OCI-M2 (cell line): ENCODE measurements at regions not wholly inside any gene's neighbourhood (a gene's known extent, or its start where the extent isn't known, plus 50 kb on each side); places are given as distances from the start of the nearest gene placed in this dataset.
"Not testable (repeated sequence)": the region's sequence is repeated elsewhere in the genome, so short reads cannot be mapped to it uniquely, and the experiment has no call there.

Experiments
- DNase-seq: peaks from one replicate; lab custom pipeline; 2025; ENCODE audit not compliant: unreplicated experiment; lab: John Stamatoyannopoulos, UW

DNA sequence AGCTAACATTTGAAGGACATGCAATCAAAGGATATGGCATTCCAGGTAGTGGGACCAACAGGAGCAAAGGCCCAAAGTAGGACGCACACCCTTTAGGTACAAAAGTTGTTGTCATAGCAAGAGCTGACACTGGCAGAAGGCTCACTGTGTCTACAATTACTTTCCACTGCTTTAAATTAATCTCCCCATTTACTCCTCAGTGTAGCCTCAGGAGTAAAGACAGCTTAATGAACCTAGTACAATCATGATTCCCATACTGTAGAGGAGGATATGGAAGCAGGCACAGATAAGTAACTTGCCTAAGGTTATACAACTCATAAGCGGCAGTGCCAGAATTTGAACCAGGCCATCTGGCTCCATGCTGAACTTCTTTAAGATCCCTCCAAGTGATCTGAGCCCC lies 212.9 kb upstream of the SFSWAP start:
- DNase-seq, result no peak

DNA sequence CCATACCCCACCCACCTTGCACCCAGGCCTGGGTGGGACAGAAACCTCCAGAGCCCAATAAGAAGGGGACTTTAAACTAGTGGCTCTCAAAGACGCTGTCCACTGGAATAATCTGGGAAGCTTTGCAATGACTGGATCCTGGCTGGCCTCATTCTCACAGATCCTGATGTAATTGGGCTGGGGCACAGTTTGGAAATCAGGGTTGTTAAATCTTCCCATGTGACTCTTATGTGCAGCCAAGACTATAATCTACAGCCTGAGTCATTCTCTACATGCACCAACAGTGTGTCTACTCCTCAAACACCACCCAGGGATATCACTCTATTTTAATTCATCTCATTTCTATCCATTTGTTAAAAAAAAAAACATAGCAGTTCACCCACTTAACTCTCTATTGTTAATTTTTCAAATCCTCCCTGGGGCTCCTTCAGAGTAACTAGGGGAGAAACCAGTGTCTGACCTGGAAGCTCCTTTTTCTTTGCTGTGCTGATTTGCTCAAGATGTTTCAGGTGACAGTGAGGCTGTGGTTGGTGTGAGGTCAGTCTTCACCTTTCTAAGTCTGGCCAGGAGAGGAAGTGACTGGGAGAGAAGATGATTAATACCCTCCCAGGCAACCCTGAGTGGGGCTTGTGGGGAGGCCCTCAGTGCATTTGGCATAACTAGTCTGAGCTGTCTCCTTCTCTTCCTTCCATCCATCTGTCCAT lies 211.6 kb upstream of the SFSWAP start:
- no peak for DNase-seq

DNA sequence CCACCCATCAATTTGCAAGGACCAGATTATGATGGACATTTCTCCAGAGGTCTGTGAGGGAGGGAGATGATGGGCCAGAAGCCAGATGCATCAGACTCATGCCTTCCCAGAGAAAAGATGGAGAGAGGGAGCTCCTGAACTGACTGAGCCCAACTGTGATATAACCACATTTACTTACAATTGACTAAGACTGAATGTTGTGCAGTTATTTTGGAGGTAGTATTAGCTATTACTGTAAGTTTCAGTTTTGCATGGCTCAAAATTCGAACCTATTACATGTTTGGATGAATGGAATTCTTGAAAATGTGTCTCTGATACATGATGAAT lies 211.1 kb upstream of the SFSWAP start:
- DNase-seq, result no peak

- no peak for DNase-seq
Observed at GRCh38 chr12:131500564-131500963, 210.3 kb upstream of the SFSWAP start.

- DNase-seq, result no peak
Observed at GRCh38 chr12:131505561-131505960, 205.3 kb upstream of the SFSWAP start.

- no peak for DNase-seq
Observed at GRCh38 chr12:131506426-131506825, 204.5 kb upstream of the SFSWAP start.

GRCh38 chr12:131507094-131507493 lies 203.8 kb upstream of the SFSWAP start:
- no peak for DNase-seq

GRCh38 chr12:131507881-131508280 lies 203.0 kb upstream of the SFSWAP start:
- DNase-seq, result no peak

GRCh38 chr12:131509701-131510100 lies 201.2 kb upstream of the SFSWAP start:
- no peak for DNase-seq

DNA sequence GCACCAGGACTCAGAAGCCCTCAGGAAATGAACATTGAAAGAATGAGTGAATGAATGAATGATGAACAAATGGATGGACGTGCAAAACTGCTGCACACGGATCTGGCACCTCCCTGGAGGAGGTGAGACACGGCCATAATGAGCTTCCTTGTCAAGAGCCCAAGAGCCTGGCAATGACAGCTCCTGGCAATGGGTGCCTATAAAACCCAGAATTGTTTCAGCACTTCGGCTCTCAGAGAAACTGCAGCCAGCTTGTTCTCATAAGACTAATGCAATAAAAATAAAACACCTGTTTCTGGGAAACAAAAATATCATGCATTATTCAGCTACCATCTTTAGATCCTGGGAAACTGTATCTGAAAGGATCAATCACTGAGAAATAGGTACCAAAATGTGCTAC lies 200.5 kb upstream of the SFSWAP start:
- no peak for DNase-seq

GRCh38 chr12:131511391-131511802 lies 199.5 kb upstream of the SFSWAP start:
- no peak for DNase-seq

DNA sequence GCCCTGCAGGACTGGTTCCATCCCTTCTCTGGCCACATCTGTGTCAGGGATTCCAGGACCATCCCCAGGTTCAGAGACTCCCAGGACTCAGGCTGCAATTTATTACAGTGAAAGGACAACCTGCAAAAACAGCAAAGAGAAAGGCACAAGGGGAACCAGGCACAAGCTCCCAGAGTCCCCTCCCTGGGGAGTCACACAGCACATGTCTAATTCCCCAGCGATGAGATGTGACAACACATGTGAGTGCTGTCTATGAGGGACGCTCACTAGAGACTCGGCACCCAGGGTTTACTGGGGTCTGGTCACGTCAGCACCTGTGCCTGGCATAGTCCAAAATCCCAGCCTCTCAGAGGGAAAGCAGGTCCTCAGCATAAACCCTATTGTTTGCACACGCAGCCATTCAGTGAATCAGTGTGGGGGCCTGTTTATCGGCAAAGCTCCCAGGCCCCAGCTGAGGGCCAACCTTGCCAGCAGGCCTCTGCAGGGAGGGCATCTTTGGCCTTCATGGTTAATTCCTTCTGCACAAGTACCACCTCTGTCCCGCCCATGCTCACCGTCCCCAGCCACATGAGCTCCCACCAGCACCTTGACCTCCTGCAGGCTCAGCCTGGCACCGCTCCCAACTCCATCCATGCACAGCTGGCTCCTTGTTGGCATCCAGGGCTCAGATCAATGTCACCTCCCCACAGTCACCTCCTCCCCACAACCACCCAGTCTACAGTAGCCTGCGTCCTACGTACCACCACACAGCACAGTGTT lies 198.9 kb upstream of the SFSWAP start:
- no peak for DNase-seq

DNA sequence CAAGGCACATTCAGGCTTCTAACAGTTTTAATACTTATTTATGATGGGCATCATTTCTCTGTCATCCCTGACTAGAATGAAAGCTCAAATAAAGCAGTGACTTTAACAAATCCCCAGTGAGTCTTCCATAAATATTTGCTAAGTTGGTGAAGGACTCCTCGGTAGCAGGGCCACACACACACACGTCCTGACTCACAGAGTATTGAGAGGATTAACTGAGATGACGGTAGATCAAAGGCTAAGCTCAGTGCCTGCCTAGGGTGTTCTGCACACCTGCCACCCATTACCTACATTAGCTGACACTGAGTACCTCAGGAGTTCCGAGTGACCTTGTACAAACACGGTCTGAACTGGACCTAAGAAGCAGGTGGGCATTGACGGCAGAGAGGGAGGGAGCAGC lies 197.3 kb upstream of the SFSWAP start:
- DNase-seq, result no peak

DNA sequence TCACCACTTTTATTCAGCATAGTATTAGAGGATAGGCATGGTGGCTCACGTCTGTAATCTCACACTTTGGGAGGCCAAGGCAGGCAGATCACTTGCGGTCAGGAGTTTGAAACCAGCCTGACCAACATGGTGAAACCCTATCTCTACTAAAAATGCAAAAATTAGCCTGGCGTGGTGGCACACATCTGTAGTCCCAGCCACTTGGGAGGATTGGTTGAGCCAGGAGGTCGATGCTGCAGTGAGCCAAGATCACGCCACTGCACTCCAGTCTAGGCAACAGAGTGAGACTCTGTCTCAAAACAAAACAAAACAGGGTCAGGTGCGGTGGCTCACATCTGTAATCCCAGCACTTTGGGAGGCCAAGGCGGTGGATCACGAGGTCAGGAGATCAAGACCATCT lies 190.3 kb upstream of the SFSWAP start:
- not testable (repeated sequence) for DNase-seq

DNA sequence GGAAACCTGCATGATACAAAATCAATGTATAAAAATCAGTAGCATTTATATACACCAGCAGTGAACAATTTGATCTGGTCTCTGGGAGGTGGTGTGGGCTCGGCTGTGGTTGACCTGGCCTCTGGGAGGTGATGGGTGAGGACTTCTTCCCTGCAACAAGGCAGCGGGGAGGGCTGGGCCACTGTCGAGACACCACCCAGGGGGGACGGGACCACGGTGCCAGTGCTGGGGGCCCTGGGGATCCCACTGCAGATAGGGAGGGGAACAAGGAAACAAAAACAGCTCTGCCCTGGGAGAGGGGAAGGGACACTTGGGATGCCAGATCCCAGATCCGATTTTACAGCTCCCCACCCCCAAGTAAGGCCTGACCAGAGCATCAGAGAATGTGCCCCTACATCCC lies 189.6 kb upstream of the SFSWAP start:
- DNase-seq, result no peak

DNA sequence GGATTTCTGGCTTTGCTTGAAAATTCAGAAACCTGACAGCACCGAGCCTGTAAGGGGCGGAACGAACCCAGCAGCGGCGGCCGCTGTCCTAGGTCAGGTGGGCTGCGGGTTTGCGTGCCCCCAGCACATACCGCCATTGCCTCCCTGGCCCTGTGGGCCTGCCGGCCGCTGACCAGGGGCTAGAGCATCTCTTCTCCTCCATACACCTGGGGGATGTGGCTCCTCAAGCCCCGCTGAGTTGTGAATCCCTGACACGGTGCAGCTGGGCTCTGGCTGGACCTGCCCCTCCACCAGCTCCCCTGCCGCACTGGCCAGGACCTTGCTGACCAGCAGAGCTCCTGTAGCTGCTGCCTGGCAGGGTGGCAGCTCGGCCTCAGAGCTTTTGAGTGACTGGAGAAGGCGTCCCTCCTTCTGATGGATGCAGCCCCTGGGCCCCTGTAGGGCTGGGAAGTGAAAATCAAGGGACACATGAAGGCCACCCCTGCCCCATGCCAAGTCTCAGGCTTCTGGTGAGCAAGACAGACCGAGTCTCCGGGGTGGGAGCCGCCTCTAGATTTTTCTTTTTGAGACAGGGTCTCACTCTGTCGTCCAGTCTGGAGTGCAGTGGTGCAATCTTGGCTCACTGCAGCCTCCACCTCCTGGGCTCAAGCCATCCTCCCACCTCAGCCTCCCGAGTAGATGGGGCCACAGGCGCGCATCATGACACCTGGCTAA lies 184.9 kb upstream of the SFSWAP start:
- DNase-seq, result no peak

- no peak for DNase-seq
Observed at GRCh38 chr12:131527092-131527491, 183.8 kb upstream of the SFSWAP start.

GRCh38 chr12:131527736-131528135 lies 183.2 kb upstream of the SFSWAP start:
- DNase-seq, result no peak

- no peak for DNase-seq
Observed at GRCh38 chr12:131528144-131528543, 182.7 kb upstream of the SFSWAP start.

GRCh38 chr12:131528667-131529066 lies 182.2 kb upstream of the SFSWAP start:
- no peak for DNase-seq

- DNase-seq, result no peak
Observed at GRCh38 chr12:131529196-131530040, 181.5 kb upstream of the SFSWAP start.

DNA sequence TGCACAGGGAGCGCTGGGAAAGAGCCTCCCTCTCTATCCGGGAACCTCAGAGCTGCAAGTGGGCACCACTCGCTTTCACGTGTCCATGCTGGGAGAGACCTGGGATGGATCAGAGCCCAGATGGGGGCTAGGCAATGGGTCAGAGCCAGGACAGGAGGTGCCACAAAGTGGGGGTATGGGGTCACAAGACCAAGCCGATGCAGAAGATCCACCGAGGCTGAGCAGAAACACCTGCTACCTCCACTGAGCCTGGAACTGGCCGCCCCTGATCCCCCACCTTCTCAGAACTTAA lies 180.9 kb upstream of the SFSWAP start:
- DNase-seq, result no peak
